Right atrium auricular region (tissue), 2 donors: ENCODE measurements at regions not wholly inside any gene's neighbourhood (a gene's known extent, or its start where the extent isn't known, plus 50 kb on each side); places are given as distances from the start of the nearest gene placed in this dataset.
"Not testable (repeated sequence)": the region's sequence is repeated elsewhere in the genome, so short reads cannot be mapped to it uniquely, and the experiment has no call there.

Experiments
- DNase-seq: peaks from one replicate; pipeline ENCODE4 v3.0.0-alpha.2; 2019; ENCODE audit warnings: low spot score
- H3K27ac ChIP-seq, 2 donors: fragments of 200-600 bp; sonication (generic); 1 replicate in 1 of 2; 2 replicates in 1 of 2; pipeline ENCODE4 v1.5.1; 2016 to 2019
- H3K27me3 ChIP-seq, 2 donors: fragments of 200-600 bp; sonication (generic); one replicate each; pipeline versions ENCODE4 v1.5.1 to v1.6.0; 2017 to 2019
- H3K36me3 ChIP-seq: fragments of 200-600 bp; sonication (generic); one replicate; pipeline ENCODE4 v1.5.1; 2016
- H3K4me1 ChIP-seq, 2 donors: fragments of 200-600 bp; sonication (generic); one replicate each; pipeline versions ENCODE4 v1.5.1 to v1.6.0; 2017 to 2019
- H3K4me3 ChIP-seq, 2 donors: fragments of 200-600 bp; sonication (generic); 1 replicate in 1 of 2; 2 replicates in 1 of 2; pipeline ENCODE4 v1.5.1; 2017 to 2019; ENCODE audit warnings: mild to moderate bottlenecking in 1 of 2, moderate library complexity in 1 of 2
- H3K9me3 ChIP-seq, 2 donors: fragments of 200-600 bp; sonication (generic); one replicate each; pipeline ENCODE4 v1.5.1; 2019
- CTCF ChIP-seq, 2 donors: fragments of 200-600 bp; sonication (generic); IDR thresholded peaks; one replicate each; pipeline ENCODE4 v1.5.1; 2019; ENCODE audit warnings: antibody characterized with exemption in 2 of 2

GRCh38 chr7:149669121-149669818 is 104.1 kb downstream of the ZNF467 start:
- Histone ChIP-seq H3K36me3 (no peaks in the 10 kb centered on the region), H3K4me3 (no peak overlapping the region), H3K4me1 (peaks cover 0 to 9% of the 10 kb centered on the region in 2 donors), H3K27ac (no peak overlapping the region), H3K27me3 (no peaks in the 10 kb centered on the region), H3K9me3 (no peaks in the 10 kb centered on the region)
- peak; percentile 35 to 51 for TF ChIP-seq CTCF (IDR thresholded peaks at IDR 0.05)
- DNase-seq: no peak

GRCh38 chr7:149666360-149666945 is 106.9 kb downstream of the ZNF467 start:
- Histone ChIP-seq H3K9me3 (no peaks in the 10 kb centered on the region), H3K4me1 (peaks cover 0 to 9% of the 10 kb centered on the region in 2 donors), H3K27ac (no peak overlapping the region), H3K36me3 (no peaks in the 10 kb centered on the region), H3K4me3 (no peak overlapping the region), H3K27me3 (no peaks in the 10 kb centered on the region)
- no peak for DNase-seq
- TF ChIP-seq CTCF (IDR thresholded peaks at IDR 0.05): no peak

- not testable (repeated sequence) for H3K36me3 ChIP-seq, H3K4me3 ChIP-seq, DNase-seq, H3K27ac ChIP-seq, H3K4me1 ChIP-seq, H3K9me3 ChIP-seq, H3K27me3 ChIP-seq
Observed at GRCh38 chr7:149665618-149666017, 107.8 kb downstream of the ZNF467 start.

- no peak for TF ChIP-seq CTCF (IDR thresholded peaks at IDR 0.05)
- no peaks in the 10 kb centered on the region for H3K4me1 ChIP-seq
- DNase-seq: no peak
- no peak overlapping the region for H3K4me3 ChIP-seq
- no peaks in the 10 kb centered on the region for H3K9me3 ChIP-seq
- H3K36me3 ChIP-seq: no peaks in the 10 kb centered on the region
- H3K27ac ChIP-seq: no peak overlapping the region
- H3K27me3 ChIP-seq: no peaks in the 10 kb centered on the region
Observed at GRCh38 chr7:149664666-149665065, 108.7 kb downstream of the ZNF467 start.

GRCh38 chr7:149664176-149664575 is 109.2 kb downstream of the ZNF467 start:
- DNase-seq: no peak
- no peaks in the 10 kb centered on the region for H3K4me1 ChIP-seq
- no peaks in the 10 kb centered on the region for H3K36me3 ChIP-seq
- H3K27me3 ChIP-seq: no peaks in the 10 kb centered on the region
- H3K27ac ChIP-seq: no peak overlapping the region
- no peak overlapping the region for H3K4me3 ChIP-seq
- H3K9me3 ChIP-seq: no peaks in the 10 kb centered on the region
- no peak for TF ChIP-seq CTCF (IDR thresholded peaks at IDR 0.05)

GRCh38 chr7:149662591-149663095 is 110.7 kb downstream of the ZNF467 start:
- TF ChIP-seq CTCF (IDR thresholded peaks at IDR 0.05): peak; percentile 17 to 57
- DNase-seq: no peak
- Histone ChIP-seq H3K36me3 (no peaks in the 10 kb centered on the region), H3K9me3 (no peaks in the 10 kb centered on the region), H3K27me3 (no peaks in the 10 kb centered on the region), H3K4me1 (no peaks in the 10 kb centered on the region), H3K27ac (no peak overlapping the region), H3K4me3 (no peak overlapping the region)
